ENCODE measurements at regions not wholly inside any gene's neighbourhood (a gene's known extent, or its start where the extent isn't known, plus 50 kb on each side); places are given as distances from the start of the nearest gene placed in this dataset.
"Not testable (repeated sequence)": the region's sequence is repeated elsewhere in the genome, so short reads cannot be mapped to it uniquely, and the experiment has no call there.

- not testable (repeated sequence) for H3K27ac ChIP-seq (ENCODE audit: low read depth, low read length); H3K4me1 ChIP-seq (ENCODE audit: control insufficient read depth in 1 of 2, insufficient read depth in 2 of 2, low read length in 2 of 2); H3K27me3 ChIP-seq (ENCODE audit: control insufficient read depth in 1 of 2, insufficient read depth in 2 of 2, low read length in 2 of 2); H3K4me3 ChIP-seq (ENCODE audit: low read depth in 1 of 2, low read length in 2 of 2); H3K36me3 ChIP-seq (ENCODE audit: control insufficient read depth in 1 of 2, insufficient read depth in 2 of 2, low read length in 2 of 2); H3K9ac ChIP-seq (ENCODE audit: low read depth in 1 of 2, low read length in 2 of 2); H3K9me3 ChIP-seq (ENCODE audit: control insufficient read depth in 1 of 2, low read length in 2 of 2)
Observed at GRCh38 chrX:76774912-76775311, 347.4 kb downstream of the MAGEE1 start.

GRCh38 chrX:76796311-76796710 is 368.8 kb downstream of the MAGEE1 start:
- no peak overlapping the region for H3K4me3 ChIP-seq (ENCODE audit: low read depth in 1 of 2, low read length in 2 of 2)
- H3K36me3 ChIP-seq (ENCODE audit: control insufficient read depth in 1 of 2, insufficient read depth in 2 of 2, low read length in 2 of 2): no peaks in the 10 kb centered on the region
- H3K4me1 ChIP-seq (ENCODE audit: control insufficient read depth in 1 of 2, insufficient read depth in 2 of 2, low read length in 2 of 2): no peaks in the 10 kb centered on the region
- H3K9me3 ChIP-seq (ENCODE audit: control insufficient read depth in 1 of 2, low read length in 2 of 2): peaks cover 0 to 4% of the 10 kb centered on the region in 2 donors
- no peaks in the 10 kb centered on the region for H3K27me3 ChIP-seq (ENCODE audit: control insufficient read depth in 1 of 2, insufficient read depth in 2 of 2, low read length in 2 of 2)
- no peak overlapping the region for H3K27ac ChIP-seq (ENCODE audit: low read depth, low read length)
- H3K9ac ChIP-seq (ENCODE audit: low read depth in 1 of 2, low read length in 2 of 2): no peak overlapping the region

GRCh38 chrX:76802708-76803107 is 375.2 kb downstream of the MAGEE1 start:
- Histone ChIP-seq H3K36me3 (ENCODE audit: control insufficient read depth in 1 of 2, insufficient read depth in 2 of 2, low read length in 2 of 2) (no peaks in the 10 kb centered on the region), H3K4me1 (ENCODE audit: control insufficient read depth in 1 of 2, insufficient read depth in 2 of 2, low read length in 2 of 2) (no peaks in the 10 kb centered on the region), H3K9ac (ENCODE audit: low read depth in 1 of 2, low read length in 2 of 2) (no peak overlapping the region), H3K27ac (ENCODE audit: low read depth, low read length) (no peak overlapping the region), H3K9me3 (ENCODE audit: control insufficient read depth in 1 of 2, low read length in 2 of 2) (peaks cover 0 to 4% of the 10 kb centered on the region in 2 donors), H3K4me3 (ENCODE audit: low read depth in 1 of 2, low read length in 2 of 2) (no peak overlapping the region), H3K27me3 (ENCODE audit: control insufficient read depth in 1 of 2, insufficient read depth in 2 of 2, low read length in 2 of 2) (no peaks in the 10 kb centered on the region)

GRCh38 chrX:76815754-76816153 is 388.2 kb downstream of the MAGEE1 start:
- Histone ChIP-seq H3K27ac (ENCODE audit: low read depth, low read length) (no peak overlapping the region), H3K9me3 (ENCODE audit: control insufficient read depth in 1 of 2, low read length in 2 of 2) (no peaks in the 10 kb centered on the region), H3K36me3 (ENCODE audit: control insufficient read depth in 1 of 2, insufficient read depth in 2 of 2, low read length in 2 of 2) (no peaks in the 10 kb centered on the region), H3K27me3 (ENCODE audit: control insufficient read depth in 1 of 2, insufficient read depth in 2 of 2, low read length in 2 of 2) (no peaks in the 10 kb centered on the region), H3K9ac (ENCODE audit: low read depth in 1 of 2, low read length in 2 of 2) (no peak overlapping the region), H3K4me1 (ENCODE audit: control insufficient read depth in 1 of 2, insufficient read depth in 2 of 2, low read length in 2 of 2) (no peaks in the 10 kb centered on the region), H3K4me3 (ENCODE audit: low read depth in 1 of 2, low read length in 2 of 2) (no peak overlapping the region)

GRCh38 chrX:76817279-76817678 is 389.8 kb downstream of the MAGEE1 start:
- H3K27ac ChIP-seq (ENCODE audit: low read depth, low read length); H3K4me1 ChIP-seq (ENCODE audit: control insufficient read depth in 1 of 2, insufficient read depth in 2 of 2, low read length in 2 of 2); H3K27me3 ChIP-seq (ENCODE audit: control insufficient read depth in 1 of 2, insufficient read depth in 2 of 2, low read length in 2 of 2); H3K9ac ChIP-seq (ENCODE audit: low read depth in 1 of 2, low read length in 2 of 2); H3K36me3 ChIP-seq (ENCODE audit: control insufficient read depth in 1 of 2, insufficient read depth in 2 of 2, low read length in 2 of 2); H3K4me3 ChIP-seq (ENCODE audit: low read depth in 1 of 2, low read length in 2 of 2); H3K9me3 ChIP-seq (ENCODE audit: control insufficient read depth in 1 of 2, low read length in 2 of 2): not testable (repeated sequence)

- Histone ChIP-seq H3K27ac (ENCODE audit: low read depth, low read length) (no peak overlapping the region), H3K4me3 (ENCODE audit: low read depth in 1 of 2, low read length in 2 of 2) (no peak overlapping the region), H3K27me3 (ENCODE audit: control insufficient read depth in 1 of 2, insufficient read depth in 2 of 2, low read length in 2 of 2) (no peaks in the 10 kb centered on the region), H3K9me3 (ENCODE audit: control insufficient read depth in 1 of 2, low read length in 2 of 2) (no peaks in the 10 kb centered on the region), H3K4me1 (ENCODE audit: control insufficient read depth in 1 of 2, insufficient read depth in 2 of 2, low read length in 2 of 2) (no peaks in the 10 kb centered on the region), H3K9ac (ENCODE audit: low read depth in 1 of 2, low read length in 2 of 2) (no peak overlapping the region), H3K36me3 (ENCODE audit: control insufficient read depth in 1 of 2, insufficient read depth in 2 of 2, low read length in 2 of 2) (no peaks in the 10 kb centered on the region)
Observed at GRCh38 chrX:76821276-76821675, 393.8 kb downstream of the MAGEE1 start.

GRCh38 chrX:76827672-76828071 is 400.2 kb downstream of the MAGEE1 start:
- no peak overlapping the region for H3K9ac ChIP-seq (ENCODE audit: low read depth in 1 of 2, low read length in 2 of 2)

GRCh38 chrX:76840902-76841301 is 413.4 kb downstream of the MAGEE1 start:
- not testable (repeated sequence) for H3K36me3 ChIP-seq (ENCODE audit: control insufficient read depth in 1 of 2, insufficient read depth in 2 of 2, low read length in 2 of 2); H3K9me3 ChIP-seq (ENCODE audit: control insufficient read depth in 1 of 2, low read length in 2 of 2); H3K9ac ChIP-seq (ENCODE audit: low read depth in 1 of 2, low read length in 2 of 2); H3K4me1 ChIP-seq (ENCODE audit: control insufficient read depth in 1 of 2, insufficient read depth in 2 of 2, low read length in 2 of 2); H3K27ac ChIP-seq (ENCODE audit: low read depth, low read length); H3K4me3 ChIP-seq (ENCODE audit: low read depth in 1 of 2, low read length in 2 of 2); H3K27me3 ChIP-seq (ENCODE audit: control insufficient read depth in 1 of 2, insufficient read depth in 2 of 2, low read length in 2 of 2)

More at GRCh38 chrX:76827672-76828071, 400.2 kb downstream of the MAGEE1 start:
- no peaks in the 10 kb centered on the region for H3K27me3 ChIP-seq (ENCODE audit: control insufficient read depth in 1 of 2, insufficient read depth in 2 of 2, low read length in 2 of 2)
- H3K36me3 ChIP-seq (ENCODE audit: control insufficient read depth in 1 of 2, insufficient read depth in 2 of 2, low read length in 2 of 2): no peaks in the 10 kb centered on the region
- H3K27ac ChIP-seq (ENCODE audit: low read depth, low read length): no peak overlapping the region
- H3K9me3 ChIP-seq (ENCODE audit: control insufficient read depth in 1 of 2, low read length in 2 of 2): no peaks in the 10 kb centered on the region
- no peak overlapping the region for H3K4me3 ChIP-seq (ENCODE audit: low read depth in 1 of 2, low read length in 2 of 2)
- H3K4me1 ChIP-seq (ENCODE audit: control insufficient read depth in 1 of 2, insufficient read depth in 2 of 2, low read length in 2 of 2): no peaks in the 10 kb centered on the region

GRCh38 chrX:76850851-76851250 is 423.3 kb downstream of the MAGEE1 start:
- H3K4me1 ChIP-seq (ENCODE audit: control insufficient read depth in 1 of 2, insufficient read depth in 2 of 2, low read length in 2 of 2): no peaks in the 10 kb centered on the region
- H3K36me3 ChIP-seq (ENCODE audit: control insufficient read depth in 1 of 2, insufficient read depth in 2 of 2, low read length in 2 of 2): no peaks in the 10 kb centered on the region
- H3K27me3 ChIP-seq (ENCODE audit: control insufficient read depth in 1 of 2, insufficient read depth in 2 of 2, low read length in 2 of 2): no peaks in the 10 kb centered on the region
- no peak overlapping the region for H3K27ac ChIP-seq (ENCODE audit: low read depth, low read length)
- no peak overlapping the region for H3K4me3 ChIP-seq (ENCODE audit: low read depth in 1 of 2, low read length in 2 of 2)
- peaks cover 5 to 9% of the 10 kb centered on the region in 2 donors for H3K9me3 ChIP-seq (ENCODE audit: control insufficient read depth in 1 of 2, low read length in 2 of 2)
- H3K9ac ChIP-seq (ENCODE audit: low read depth in 1 of 2, low read length in 2 of 2): no peak overlapping the region

GRCh38 chrX:76862509-76862908 is 435.0 kb downstream of the MAGEE1 start:
- Histone ChIP-seq H3K4me1 (ENCODE audit: control insufficient read depth in 1 of 2, insufficient read depth in 2 of 2, low read length in 2 of 2) (no peaks in the 10 kb centered on the region), H3K9ac (ENCODE audit: low read depth in 1 of 2, low read length in 2 of 2) (no peak overlapping the region), H3K27ac (ENCODE audit: low read depth, low read length) (no peak overlapping the region), H3K9me3 (ENCODE audit: control insufficient read depth in 1 of 2, low read length in 2 of 2) (no peaks in the 10 kb centered on the region), H3K4me3 (ENCODE audit: low read depth in 1 of 2, low read length in 2 of 2) (no peak overlapping the region), H3K36me3 (ENCODE audit: control insufficient read depth in 1 of 2, insufficient read depth in 2 of 2, low read length in 2 of 2) (no peaks in the 10 kb centered on the region), H3K27me3 (ENCODE audit: control insufficient read depth in 1 of 2, insufficient read depth in 2 of 2, low read length in 2 of 2) (no peaks in the 10 kb centered on the region)

GRCh38 chrX:76893930-76894329 is 466.4 kb downstream of the MAGEE1 start:
- no peak overlapping the region for H3K27ac ChIP-seq (ENCODE audit: low read depth, low read length)
- no peaks in the 10 kb centered on the region for H3K9me3 ChIP-seq (ENCODE audit: control insufficient read depth in 1 of 2, low read length in 2 of 2)
- no peak overlapping the region for H3K4me3 ChIP-seq (ENCODE audit: low read depth in 1 of 2, low read length in 2 of 2)
- H3K4me1 ChIP-seq (ENCODE audit: control insufficient read depth in 1 of 2, insufficient read depth in 2 of 2, low read length in 2 of 2): no peaks in the 10 kb centered on the region
- no peak overlapping the region for H3K9ac ChIP-seq (ENCODE audit: low read depth in 1 of 2, low read length in 2 of 2)
- H3K27me3 ChIP-seq (ENCODE audit: control insufficient read depth in 1 of 2, insufficient read depth in 2 of 2, low read length in 2 of 2): no peaks in the 10 kb centered on the region
- no peaks in the 10 kb centered on the region for H3K36me3 ChIP-seq (ENCODE audit: control insufficient read depth in 1 of 2, insufficient read depth in 2 of 2, low read length in 2 of 2)

All from duodenal mucosa (tissue), 2 donors.